Activated CD8-positive, alpha-beta memory T cell treated with anti-CD3 and anti-CD28 coated beads for 4 hours (primary cell): ENCODE measurements at regions not wholly inside any gene's neighbourhood (a gene's known extent, or its start where the extent isn't known, plus 50 kb on each side); places are given as distances from the start of the nearest gene placed in this dataset.
"Not testable (repeated sequence)": the region's sequence is repeated elsewhere in the genome, so short reads cannot be mapped to it uniquely, and the experiment has no call there.

ENCODE experiments used
- DNase-seq, 2 donors: peaks; one replicate each; pipeline ENCODE4 v3.0.0-alpha.2; 2020; ENCODE audit warnings: low read depth in 2 of 2

DNA sequence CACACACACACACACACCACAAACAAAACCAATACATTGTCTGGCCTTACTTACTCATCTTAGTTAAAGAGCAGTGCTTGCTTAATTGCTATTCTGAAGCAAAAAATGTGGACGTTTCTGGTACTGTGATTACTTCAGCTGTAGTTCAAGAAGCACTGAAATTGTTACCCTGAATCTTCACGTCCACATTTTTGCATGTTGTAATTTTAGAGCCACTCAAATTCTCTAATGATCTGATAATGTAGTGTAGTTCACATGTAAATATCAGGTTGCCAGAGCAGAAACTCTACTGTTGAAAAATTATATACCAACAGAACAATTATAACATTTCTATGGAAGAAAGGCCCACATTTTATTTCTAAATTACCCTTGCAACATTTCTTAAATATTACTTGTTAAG, 1451.1 kb downstream of the GATA3 start:
- DNase-seq = no peak

DNA sequence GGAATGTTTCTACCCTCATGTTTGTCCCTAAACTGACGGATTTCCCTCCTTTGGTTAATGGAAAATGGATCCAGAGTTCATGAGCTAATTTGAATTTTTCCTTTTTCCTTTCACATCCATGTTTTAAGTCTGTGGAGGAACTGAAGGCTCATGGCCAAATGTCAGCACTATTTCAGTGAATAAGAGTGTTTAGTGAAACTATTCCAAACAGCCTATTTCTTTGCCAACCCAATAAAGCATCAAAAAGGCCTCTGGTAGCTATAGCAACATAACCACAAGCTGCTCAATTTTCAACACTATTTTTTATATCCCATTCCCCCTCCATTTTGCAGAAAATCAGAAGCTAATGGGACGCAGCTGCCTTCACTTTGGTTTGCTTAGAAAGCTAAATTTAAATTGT, 1454.1 kb downstream of the GATA3 start:
- DNase-seq = no peak

DNA sequence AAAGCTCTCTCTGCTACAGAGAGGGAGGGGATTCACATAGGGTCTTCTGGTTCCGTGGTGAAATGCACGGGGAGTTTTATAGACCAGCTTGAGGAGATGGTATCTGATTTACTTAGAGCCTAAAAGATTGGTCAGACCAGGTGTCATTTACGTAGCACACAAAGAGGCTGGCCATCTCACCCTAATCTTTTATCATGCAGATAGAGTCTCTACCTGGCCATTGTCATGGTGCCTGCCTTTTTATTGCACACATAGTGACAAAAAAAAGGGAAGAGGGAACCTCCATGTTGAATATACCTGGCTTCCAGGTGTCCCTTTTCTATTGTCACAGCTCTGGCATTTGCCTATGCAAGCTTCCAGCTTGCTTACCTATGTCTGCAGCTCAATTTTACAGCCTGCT, 1456.1 kb downstream of the GATA3 start:
- DNase-seq = no peak

GRCh38 chr10:9515922-9516321, 1461.4 kb downstream of the GATA3 start:
- DNase-seq = no peak

DNA sequence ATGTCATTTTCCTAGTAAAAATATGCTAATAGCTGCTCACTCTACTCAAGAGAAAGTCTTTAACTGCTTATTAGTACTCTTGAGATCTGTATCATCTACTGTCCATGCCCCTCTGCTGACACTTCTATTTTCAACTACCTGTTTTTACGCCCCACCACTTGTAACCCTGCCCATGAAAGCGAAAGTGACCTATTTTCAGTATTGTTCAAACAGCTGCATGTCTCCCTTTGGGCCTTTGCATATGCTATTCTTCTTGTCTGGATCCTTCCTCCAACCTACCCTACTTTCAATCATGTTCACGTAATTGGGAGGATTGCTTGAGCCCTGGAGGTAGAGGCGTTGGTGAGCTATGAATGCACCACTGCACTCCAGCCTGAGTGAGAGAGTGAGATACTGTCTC, 1481.3 kb downstream of the GATA3 start:
- no peak for DNase-seq

DNA sequence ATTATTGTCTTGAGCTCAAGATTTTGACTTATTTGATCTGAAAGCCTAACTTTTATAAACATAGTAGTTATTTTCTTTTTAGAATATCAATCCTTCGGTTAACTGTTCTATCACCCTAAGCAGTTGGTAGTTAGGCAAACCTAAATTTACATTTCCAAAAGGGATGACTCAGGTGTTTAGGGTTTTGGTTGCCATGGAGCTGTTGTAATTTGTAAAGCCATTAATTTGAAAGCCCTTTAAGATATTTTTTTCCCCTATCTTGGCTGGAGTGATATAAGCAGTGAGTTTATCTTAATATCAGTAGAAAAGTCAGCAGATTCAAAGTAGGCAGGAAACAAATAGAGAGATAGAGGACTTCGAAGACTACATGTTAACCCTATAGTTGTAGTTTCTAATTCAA, 1472.6 kb upstream of the CELF2 start:
- no peak for DNase-seq

DNA sequence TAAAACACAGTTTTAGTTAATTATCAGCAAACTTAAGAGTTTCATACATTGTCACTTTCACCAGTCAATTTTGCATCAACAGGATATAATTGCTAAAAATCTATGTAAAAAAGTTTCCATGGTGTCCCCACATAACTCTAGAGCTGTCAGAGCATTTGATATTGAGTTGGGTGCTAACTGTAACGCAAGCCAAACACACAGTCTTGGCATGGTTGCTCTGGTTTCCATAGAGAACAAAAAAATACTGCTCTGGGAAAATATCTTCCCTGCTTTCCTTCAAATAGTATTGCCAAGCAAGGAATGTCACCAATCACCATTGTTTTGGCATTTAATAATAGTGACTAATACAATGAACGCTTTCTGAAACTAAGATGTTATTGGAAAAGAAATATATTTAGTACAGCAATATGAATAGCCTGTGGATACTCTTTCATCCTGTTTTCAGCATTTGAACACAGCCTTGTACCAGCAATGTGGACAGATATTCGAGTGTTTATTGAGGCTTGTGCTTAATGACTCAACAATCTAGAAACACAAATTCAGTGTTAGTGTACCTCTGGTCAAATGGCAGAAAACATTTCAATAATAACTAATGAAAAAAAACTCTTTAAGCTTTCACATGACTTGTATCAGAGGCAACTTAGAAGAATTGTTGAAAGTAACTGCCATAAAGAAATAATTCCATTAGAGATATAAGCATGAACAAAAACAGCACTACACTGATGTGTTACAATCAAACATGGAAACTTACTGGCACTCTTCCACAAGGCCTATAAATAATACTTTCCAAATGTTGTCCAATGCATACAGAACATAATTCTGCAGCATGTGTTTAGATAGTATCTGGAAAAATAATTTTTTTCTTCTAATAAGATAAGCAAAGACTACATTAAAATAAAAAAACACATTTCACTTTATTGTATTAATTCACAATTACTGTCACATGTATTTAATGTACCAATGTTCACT, 1469.5 kb upstream of the CELF2 start:
- DNase-seq = no peak

- no peak for DNase-seq
Measured at GRCh38 chr10:9550810-9551209, 1466.9 kb upstream of the CELF2 start.

GRCh38 chr10:9554321-9554720, 1463.4 kb upstream of the CELF2 start:
- no peak for DNase-seq

DNA sequence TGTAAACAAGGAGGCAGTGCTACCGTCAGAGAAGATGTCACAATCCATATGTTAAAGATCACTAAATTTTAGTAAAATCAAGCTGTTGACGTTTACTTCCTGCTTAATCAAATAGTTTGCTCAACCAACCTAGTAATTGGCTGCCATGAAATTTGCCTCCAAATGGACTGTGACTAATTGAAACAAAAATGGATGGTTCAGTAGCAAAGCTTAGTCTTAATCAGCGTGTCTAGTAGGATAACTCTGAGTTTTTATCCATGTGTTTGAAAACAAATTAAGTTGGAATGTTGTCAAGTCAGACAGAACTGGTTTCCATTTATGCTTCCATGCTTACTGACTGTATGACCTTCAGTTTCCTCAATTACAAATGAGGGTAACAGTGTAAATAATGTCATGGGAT, 1456.7 kb upstream of the CELF2 start:
- DNase-seq = no peak

DNA sequence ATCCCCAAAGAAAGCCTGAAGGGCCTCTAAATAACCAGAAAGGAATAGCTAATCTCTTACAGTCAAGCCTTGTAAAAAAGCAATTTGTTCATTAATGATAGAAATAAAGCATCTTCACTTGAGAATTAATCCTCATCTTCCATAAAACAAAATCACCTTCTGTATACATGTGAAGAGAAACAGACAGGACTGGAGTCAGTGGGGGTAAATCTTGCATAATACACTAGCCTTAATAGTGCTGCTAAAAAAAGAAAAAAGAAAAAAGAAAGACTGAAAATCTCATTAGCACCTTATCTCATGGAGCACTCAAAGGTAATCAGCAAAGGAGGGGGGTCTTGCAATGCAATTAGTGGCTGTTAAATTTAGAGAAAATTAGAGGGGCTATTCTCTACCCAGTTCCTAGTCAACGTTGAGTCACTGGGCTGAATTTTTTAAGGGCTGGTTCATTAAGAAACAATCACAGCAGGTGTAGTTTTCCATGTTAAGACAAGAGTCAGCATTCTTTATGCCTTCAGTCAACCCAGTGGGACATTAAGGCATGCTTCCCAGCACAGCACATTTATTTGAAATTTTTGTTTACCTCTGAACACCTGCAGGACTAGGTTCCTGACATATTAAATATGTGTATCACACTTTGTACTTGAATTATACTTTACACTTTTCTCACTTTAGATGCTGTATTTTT, 1455.7 kb upstream of the CELF2 start:
- DNase-seq = no peak

GRCh38 chr10:9577746-9578145, 1439.9 kb upstream of the CELF2 start:
- DNase-seq = no peak

DNA sequence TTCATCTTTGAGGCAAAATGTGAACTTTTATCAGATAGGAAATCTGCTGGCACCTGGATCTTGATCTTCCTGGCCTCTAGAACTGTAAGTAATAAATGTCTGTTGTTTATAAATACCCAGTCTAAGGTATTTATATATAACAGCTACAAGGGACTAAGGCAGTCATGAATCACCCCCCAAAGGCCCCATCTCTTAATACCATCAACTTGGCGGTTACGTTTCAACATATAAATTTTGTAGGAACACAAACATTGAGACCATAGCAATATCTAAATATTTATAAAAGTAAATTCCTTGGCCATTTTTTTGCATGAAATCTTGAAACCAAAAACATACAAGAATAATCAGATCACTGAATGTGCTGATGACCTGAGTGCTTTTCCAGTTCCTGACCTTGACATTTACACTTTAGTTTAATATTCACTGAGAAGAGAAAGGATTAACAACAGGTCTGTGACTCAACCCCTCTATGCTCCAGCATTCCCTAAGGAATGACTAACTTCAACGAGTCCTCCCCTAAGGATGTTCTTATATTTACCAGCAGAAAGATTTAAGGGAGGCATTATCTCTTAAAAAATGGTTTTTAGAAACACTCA, 1438.5 kb upstream of the CELF2 start:
- DNase-seq = no peak

GRCh38 chr10:9582803-9583202, 1434.9 kb upstream of the CELF2 start:
- DNase-seq = not testable (repeated sequence)

DNA sequence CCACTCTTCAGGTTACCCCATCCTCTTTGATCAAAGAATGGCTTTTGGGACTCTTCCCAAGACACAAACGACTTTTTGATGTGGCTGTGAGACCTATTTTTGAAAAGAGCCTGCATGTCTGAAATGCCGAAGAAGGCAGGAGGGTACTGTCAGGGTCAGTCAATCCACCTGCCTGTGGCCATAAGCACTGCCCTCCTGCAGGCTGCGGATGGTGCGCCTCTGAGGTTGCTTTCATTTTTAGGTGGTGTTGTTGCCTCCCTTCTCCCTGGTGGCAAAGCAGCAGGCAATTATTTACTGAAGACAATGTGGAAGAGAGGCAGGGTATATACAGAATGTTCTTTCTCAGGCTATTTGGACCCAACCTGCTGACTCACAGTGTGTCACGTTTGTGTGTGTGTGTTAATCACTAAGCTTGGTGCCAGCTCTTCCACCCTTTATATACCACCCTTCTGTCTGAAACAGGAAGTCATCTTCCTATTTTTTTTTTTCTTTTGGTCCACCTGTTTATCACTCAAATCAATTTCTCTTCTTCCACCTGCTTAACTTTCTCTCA, 1421.2 kb upstream of the CELF2 start:
- DNase-seq = no peak

DNA sequence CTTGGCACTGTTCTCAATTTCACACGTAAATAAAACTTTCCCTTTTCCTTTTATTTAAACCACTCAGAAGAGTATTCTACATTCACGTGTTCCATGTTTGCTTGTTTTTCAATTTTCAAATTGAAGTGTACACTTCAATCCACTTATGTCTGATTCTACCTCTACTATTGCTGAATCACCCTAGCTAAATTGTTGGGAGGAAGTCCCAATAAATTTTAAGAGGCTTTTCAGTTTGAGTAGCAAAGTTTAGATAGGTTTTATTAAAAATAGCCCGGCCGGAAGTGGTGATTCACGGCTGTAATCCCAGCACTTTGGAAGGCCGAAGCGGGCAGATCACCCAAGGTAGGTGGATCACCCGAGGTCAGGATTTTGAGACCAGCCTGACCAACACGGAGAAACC, 1414.7 kb upstream of the CELF2 start:
- DNase-seq = no peak

DNA sequence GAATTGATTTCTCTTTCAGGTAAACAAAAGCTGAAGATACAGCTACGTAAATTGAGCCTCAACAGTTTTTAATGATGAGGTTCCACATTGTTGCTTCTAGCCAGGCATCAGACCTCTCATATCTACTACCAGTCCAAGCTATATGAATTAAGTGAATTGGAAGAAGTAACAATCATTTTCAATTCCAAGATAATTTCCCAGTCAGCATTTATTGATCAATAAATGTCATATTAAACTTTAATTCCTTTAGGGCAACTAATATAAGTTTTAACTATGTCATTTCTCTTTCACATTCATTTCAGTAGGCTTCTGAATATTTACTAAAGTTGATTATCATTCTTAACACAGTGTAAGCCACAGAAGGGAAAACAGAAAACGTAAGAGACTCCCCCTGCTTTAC, 1413.7 kb upstream of the CELF2 start:
- no peak for DNase-seq

GRCh38 chr10:9605231-9605630, 1412.4 kb upstream of the CELF2 start:
- DNase-seq = no peak

DNA sequence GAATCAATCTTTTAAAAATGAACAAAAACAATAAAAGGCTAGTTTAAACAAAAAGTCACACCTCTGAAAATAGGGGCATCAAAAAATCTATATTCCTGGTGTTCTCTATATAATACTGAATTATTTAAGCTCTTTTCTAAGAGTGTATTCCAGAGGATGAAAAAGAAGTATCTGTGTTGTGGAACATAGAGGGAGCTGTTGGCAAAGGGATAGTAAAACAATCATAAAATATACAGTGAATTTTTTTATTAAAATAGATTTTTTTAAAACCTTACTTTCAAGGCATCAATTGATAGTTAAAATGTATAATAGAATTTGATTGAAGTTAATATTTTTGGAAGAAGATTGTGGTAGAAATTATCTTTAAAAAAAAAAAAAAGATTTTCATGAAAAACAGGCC, 1409.1 kb upstream of the CELF2 start:
- no peak for DNase-seq

GRCh38 chr10:9613338-9614075, 1404.2 kb upstream of the CELF2 start:
- DNase-seq = no peak

- no peak for DNase-seq
Measured at GRCh38 chr10:9615189-9615588, 1402.5 kb upstream of the CELF2 start.

DNA sequence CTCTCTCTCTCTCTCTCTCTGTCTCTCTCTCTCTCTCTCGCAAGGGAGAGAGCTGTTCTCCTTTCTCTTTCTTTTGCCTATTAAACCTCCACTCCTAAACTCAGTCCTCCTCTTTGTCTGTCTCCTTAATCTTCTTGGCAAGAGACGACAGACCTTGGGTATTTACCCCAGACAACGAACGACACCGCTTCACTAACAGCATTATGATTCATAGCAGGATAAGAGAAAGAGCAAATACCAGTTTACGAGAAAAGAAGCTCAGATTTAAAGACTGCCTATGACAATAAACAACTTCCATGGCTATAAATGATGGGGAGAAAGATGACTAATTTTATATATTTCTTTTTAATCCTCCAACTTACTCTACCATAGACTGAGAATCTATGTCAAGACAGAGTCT, 1396.5 kb upstream of the CELF2 start:
- DNase-seq = no peak
